Astrocyte of the spinal cord (primary cell): ENCODE measurements at regions not wholly inside any gene's neighbourhood (a gene's known extent, or its start where the extent isn't known, plus 50 kb on each side); places are given as distances from the start of the nearest gene placed in this dataset.
A peak's percentile ranks its signal among the peaks of the same experiment; 100 is the strongest.

ENCODE experiments used
- DNase-seq: peaks from one replicate; pipeline ENCODE4 v3.0.0; 2011; ENCODE audit warnings: low read depth, low spot score
- H3K4me3 ChIP-seq: 2 replicates; pipeline ENCODE4 v1.5.1; 2011; ENCODE audit warnings: low read depth, mild to moderate bottlenecking, low read length, moderate library complexity
- in situ Hi-C: cut with HindIII; loops from 2 replicates; pipeline ENCODE4 v1.10.0; 2017; ENCODE audit warnings: low sequenced_read_pairs
- TF ChIP-seq, protein P1 (sequence below): IDR thresholded peaks from 2 replicates; pipeline ENCODE4 v1.5.1; 2012; ENCODE audit warnings: low read depth, mild to moderate bottlenecking, low read length, inconsistent platforms

DNA sequence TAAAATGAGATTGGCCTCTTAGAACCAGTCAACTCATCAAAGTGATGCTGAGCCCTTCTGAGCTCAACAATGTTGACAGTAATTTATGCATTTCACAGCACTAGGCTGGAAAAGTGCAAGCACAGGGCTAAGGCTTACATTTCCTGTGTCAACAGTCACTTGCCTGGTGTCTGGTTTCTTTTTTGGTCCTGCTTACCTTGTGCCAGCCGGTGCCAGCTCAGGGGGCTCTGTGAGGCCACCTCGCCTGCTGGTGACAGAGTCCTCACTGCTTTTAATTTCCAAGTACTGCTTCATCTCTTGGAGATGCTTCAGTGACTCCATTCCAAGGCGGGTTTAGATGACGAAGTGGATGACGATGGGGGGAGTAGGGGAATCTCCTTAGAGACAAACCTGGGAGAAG is 53.1 kb upstream of the KCNA1 start:
- no peak for DNase-seq
- H3K4me3 ChIP-seq = no peak overlapping the region
- in situ Hi-C loops = no loop called here
- TF ChIP-seq, protein P1, sequence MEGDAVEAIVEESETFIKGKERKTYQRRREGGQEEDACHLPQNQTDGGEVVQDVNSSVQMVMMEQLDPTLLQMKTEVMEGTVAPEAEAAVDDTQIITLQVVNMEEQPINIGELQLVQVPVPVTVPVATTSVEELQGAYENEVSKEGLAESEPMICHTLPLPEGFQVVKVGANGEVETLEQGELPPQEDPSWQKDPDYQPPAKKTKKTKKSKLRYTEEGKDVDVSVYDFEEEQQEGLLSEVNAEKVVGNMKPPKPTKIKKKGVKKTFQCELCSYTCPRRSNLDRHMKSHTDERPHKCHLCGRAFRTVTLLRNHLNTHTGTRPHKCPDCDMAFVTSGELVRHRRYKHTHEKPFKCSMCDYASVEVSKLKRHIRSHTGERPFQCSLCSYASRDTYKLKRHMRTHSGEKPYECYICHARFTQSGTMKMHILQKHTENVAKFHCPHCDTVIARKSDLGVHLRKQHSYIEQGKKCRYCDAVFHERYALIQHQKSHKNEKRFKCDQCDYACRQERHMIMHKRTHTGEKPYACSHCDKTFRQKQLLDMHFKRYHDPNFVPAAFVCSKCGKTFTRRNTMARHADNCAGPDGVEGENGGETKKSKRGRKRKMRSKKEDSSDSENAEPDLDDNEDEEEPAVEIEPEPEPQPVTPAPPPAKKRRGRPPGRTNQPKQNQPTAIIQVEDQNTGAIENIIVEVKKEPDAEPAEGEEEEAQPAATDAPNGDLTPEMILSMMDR = no peak

DNA sequence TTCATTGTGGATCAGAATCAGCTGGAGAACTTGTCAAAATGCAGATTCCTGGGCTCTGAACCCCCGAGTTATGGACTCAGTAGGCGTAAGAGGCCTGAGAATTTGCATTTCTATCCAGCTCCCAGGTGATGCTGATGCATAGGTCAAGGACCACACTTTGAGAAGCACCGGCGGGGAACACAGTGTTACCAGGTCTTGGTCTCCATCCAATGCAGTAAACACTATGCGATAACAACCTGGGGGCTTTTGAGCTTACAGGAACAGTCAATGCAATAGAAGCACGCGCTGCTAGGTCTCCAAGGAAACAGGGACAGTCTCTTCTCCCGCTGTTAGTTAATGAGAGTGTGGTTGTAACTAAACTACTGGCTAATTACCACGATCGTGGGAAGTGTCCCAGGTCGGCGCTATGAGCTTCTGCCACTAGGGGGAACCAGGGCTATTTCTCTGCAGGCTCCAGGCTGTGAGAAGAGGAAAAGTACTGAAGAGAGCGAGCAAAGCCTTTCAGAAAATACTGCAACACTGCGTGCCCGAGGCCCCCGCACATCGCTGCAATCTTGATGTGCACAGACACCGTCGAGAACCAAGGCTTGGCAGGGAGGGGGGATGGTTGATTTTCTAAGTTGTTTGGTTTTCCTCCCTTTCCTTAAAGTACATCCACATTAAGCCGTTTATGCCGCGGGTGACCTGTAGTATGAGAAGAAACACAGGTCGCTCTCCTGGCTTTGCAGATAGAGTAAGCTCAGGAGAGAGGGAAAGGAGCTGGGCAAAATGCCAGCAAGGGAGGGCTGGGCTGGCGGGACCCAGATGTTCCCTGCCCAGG is 52.0 kb upstream of the KCNA1 start:
- no peak overlapping the region for H3K4me3 ChIP-seq
- TF ChIP-seq, protein P1 = peak; percentile 98
- in situ Hi-C loops = no loop called here
- DNase-seq = peak; percentile 67

DNA sequence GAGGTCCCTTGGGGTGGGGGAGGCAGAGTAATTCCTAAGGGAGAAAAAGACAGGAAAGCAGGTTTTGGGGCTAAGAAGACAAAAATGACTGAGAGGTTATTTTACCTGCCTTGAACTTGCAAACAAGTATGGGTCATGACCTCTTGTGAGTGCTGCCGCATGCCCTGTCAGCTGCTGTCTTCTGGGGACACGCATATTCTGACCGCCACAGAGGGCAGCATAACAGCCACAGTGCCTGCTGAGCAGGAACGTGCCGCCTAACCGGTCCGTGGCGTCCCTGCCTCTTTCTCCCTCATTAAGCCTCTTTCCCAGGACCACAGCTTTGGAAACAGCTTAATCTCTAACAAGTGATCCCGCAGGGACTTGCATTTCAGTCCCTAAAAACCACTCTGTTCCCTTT is 51.3 kb upstream of the KCNA1 start:
- in situ Hi-C loops = no loop called here
- TF ChIP-seq, protein P1 = no peak
- no peak overlapping the region for H3K4me3 ChIP-seq
- DNase-seq = no peak

DNA sequence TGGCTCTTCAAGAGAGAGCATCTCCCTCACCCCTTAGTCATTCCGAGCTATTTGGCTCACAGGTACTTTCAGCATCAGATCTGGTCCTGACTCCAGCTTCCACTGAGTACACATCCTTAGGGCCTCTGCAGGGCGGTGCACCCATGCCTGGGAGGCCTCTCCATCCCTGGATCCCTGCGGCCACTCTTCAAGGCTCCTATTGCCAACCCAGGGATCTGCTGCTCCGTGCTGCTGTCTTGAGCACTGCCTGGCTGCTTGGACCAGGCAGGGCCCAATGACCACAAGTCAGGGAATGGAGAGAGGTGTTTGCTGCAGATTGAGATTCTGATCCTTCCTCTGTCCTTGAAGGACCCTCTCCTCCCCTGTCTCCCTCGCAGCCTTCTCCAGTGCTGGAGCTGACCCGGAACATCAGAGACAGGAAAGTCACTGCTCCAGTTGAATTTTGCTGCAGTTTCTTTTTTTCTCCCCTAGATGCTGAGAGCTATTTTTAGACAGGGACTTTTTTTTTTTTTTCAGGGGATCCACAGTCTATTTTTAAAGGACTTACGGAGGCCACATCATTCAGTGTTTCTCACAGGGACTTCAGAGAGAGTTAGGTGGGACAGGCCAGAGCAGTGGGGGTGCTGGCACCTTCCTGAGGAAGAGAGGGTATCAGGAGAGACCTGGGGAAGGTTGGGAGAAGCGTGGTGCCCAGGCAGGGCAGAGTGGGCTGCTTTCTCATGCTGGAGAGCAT is 50.1 kb upstream of the KCNA1 start:
- TF ChIP-seq, protein P1 = no peak
- in situ Hi-C loops = no loop called here
- no peak overlapping the region for H3K4me3 ChIP-seq
- no peak for DNase-seq
